ENCODE measurements at regions not wholly inside any gene's neighbourhood (a gene's known extent, or its start where the extent isn't known, plus 50 kb on each side); places are given as distances from the start of the nearest gene placed in this dataset.

DNA sequence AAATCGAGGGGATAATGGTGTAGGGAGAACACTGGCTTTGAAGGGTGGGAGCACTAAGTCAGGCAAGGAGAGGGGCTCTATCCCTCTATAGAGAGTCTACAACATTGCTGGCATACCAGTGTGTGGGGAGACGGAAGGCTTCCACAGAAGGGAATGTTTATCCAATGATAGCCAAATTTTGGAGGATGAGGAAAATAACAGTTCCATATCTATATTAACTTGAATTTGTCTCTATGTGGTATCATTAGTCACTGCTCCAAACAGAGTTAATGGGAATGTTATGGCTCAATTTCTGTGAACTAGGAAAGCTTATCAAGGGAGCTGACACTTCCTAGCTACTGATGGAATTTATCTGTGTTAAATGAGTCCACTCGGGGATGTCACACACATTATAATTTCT, 208.9 kb upstream of the PHACTR1 start:
- Mint-ChIP-seq H3K36me3 (ENCODE audit: low read depth) (no peaks in the 10 kb centered on the region), H3K9me3 (no peaks in the 10 kb centered on the region), H3K27ac (no peak overlapping the region), H3K4me3 (no peak overlapping the region), H3K27me3 (ENCODE audit: insufficient read depth) (no peaks in the 10 kb centered on the region), H3K4me1 (ENCODE audit: low read depth) (no peaks in the 10 kb centered on the region)
- TF ChIP-seq, protein P1, sequence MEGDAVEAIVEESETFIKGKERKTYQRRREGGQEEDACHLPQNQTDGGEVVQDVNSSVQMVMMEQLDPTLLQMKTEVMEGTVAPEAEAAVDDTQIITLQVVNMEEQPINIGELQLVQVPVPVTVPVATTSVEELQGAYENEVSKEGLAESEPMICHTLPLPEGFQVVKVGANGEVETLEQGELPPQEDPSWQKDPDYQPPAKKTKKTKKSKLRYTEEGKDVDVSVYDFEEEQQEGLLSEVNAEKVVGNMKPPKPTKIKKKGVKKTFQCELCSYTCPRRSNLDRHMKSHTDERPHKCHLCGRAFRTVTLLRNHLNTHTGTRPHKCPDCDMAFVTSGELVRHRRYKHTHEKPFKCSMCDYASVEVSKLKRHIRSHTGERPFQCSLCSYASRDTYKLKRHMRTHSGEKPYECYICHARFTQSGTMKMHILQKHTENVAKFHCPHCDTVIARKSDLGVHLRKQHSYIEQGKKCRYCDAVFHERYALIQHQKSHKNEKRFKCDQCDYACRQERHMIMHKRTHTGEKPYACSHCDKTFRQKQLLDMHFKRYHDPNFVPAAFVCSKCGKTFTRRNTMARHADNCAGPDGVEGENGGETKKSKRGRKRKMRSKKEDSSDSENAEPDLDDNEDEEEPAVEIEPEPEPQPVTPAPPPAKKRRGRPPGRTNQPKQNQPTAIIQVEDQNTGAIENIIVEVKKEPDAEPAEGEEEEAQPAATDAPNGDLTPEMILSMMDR (IDR thresholded peaks at IDR 0.05) = no peak
- no peak for DNase-seq

DNA sequence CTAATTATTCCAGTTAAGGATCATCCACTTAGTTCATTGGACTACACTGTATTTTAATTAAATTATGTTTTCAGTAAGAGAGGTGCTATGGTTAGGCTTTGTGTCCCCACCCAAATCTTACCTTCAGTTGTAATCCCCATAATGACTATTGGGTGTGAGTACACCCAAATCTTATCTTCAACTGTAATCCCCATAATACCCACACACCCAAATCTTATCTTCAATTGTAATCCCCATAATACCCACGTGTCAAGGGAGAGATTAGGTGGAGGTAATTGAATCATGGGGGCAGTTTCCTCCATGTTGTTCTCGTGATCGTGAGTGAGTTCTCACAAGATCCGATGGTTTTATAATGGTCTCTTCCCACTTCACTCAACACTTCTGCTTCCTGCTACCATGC, 208.0 kb upstream of the PHACTR1 start:
- Mint-ChIP-seq H3K4me3 (no peak overlapping the region), H3K36me3 (ENCODE audit: low read depth) (no peaks in the 10 kb centered on the region), H3K27me3 (ENCODE audit: insufficient read depth) (no peaks in the 10 kb centered on the region), H3K9me3 (no peaks in the 10 kb centered on the region), H3K4me1 (ENCODE audit: low read depth) (no peaks in the 10 kb centered on the region), H3K27ac (no peak overlapping the region)
- TF ChIP-seq, protein P1 (IDR thresholded peaks at IDR 0.05) = no peak
- no peak for DNase-seq

GRCh38 chr6:12509060-12509459, 207.5 kb upstream of the PHACTR1 start:
- H3K4me3 Mint-ChIP-seq = no peak overlapping the region
- TF ChIP-seq, protein P1 (IDR thresholded peaks at IDR 0.05) = no peak
- DNase-seq = no peak
- no peaks in the 10 kb centered on the region for H3K4me1 Mint-ChIP-seq (ENCODE audit: low read depth)
- no peaks in the 10 kb centered on the region for H3K27me3 Mint-ChIP-seq (ENCODE audit: insufficient read depth)
- H3K9me3 Mint-ChIP-seq = no peaks in the 10 kb centered on the region
- H3K27ac Mint-ChIP-seq = no peak overlapping the region
- no peaks in the 10 kb centered on the region for H3K36me3 Mint-ChIP-seq (ENCODE audit: low read depth)

- Mint-ChIP-seq H3K27me3 (ENCODE audit: insufficient read depth) (peaks cover 1% of the 10 kb centered on the region; the same call in 1 of the 2 replicates), H3K27ac (no peak overlapping the region), H3K4me1 (ENCODE audit: low read depth) (peaks cover 9% of the 10 kb centered on the region), H3K36me3 (ENCODE audit: low read depth) (no peaks in the 10 kb centered on the region), H3K4me3 (no peak overlapping the region), H3K9me3 (no peaks in the 10 kb centered on the region)
- DNase-seq = no peak
- TF ChIP-seq, protein P1 (IDR thresholded peaks at IDR 0.05) = no peak
Observed at GRCh38 chr6:12516070-12516469, 200.5 kb upstream of the PHACTR1 start.

DNA sequence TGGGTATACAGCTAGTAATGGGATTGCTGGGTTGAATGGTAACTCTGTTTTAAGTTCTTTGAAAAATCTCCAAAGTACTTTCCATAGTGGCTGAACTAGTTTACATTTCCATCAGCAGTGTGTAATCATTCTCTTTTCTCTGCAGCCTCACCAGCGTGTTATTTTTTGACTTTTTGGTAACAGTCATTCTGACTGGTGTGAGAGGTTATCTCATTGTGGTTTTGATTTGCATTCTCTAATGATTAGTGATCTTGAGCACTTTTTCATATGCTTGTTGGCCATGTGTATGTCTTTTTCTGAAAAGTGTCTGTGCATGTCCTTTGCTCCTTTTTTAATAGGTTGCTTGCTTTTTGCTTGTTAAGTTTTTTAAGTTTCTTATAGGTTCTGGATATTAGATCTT, 194.2 kb upstream of the PHACTR1 start:
- Mint-ChIP-seq H3K4me1 (ENCODE audit: low read depth) (peaks cover 22% of the 10 kb centered on the region), H3K27me3 (ENCODE audit: insufficient read depth) (peaks cover 1% of the 10 kb centered on the region; the same call in 1 of the 2 replicates), H3K4me3 (no peak overlapping the region)

More for the DNA sequence above, 194.2 kb upstream of the PHACTR1 start:
- TF ChIP-seq, protein P1 (IDR thresholded peaks at IDR 0.05) = no peak
- H3K36me3 Mint-ChIP-seq (ENCODE audit: low read depth) = 0 out of 2 replicates have a peak, but pooled peaks cover 6% of the 10 kb centered on the region
- no peak overlapping the region for H3K27ac Mint-ChIP-seq
- H3K9me3 Mint-ChIP-seq = no peaks in the 10 kb centered on the region
- DNase-seq = peak; percentile 4

All from HFFc6 (cell line).